GM10266 (cell line): ENCODE measurements at regions not wholly inside any gene's neighbourhood (a gene's known extent, or its start where the extent isn't known, plus 50 kb on each side); places are given as distances from the start of the nearest gene placed in this dataset.
"Not testable (repeated sequence)": the region's sequence is repeated elsewhere in the genome, so short reads cannot be mapped to it uniquely, and the experiment has no call there.

Experiments used
- DNase-seq: peaks from one replicate; pipeline ENCODE4 v3.0.0; 2012; ENCODE audit errors: extremely low spot score
- CTCF ChIP-seq: IDR thresholded peaks from 2 replicates; pipeline ENCODE4 v1.5.1; 2012; ENCODE audit warnings: mild to moderate bottlenecking, low read depth; ENCODE audit not compliant: control insufficient read depth, insufficient read depth; ENCODE audit errors: missing control alignments

- DNase-seq, result no peak
- TF ChIP-seq CTCF, result no peak
Measured at GRCh38 chr13:65926750-65927171, 1303.4 kb downstream of the PCDH9 start.

- not testable (repeated sequence) for DNase-seq
Measured at GRCh38 chr13:65922846-65923245, 1307.3 kb downstream of the PCDH9 start.

GRCh38 chr13:65921933-65922332 lies 1308.2 kb downstream of the PCDH9 start:
- no peak for DNase-seq
- TF ChIP-seq CTCF, result no peak

GRCh38 chr13:65917731-65918130 lies 1312.4 kb downstream of the PCDH9 start:
- DNase-seq, result no peak
- no peak for TF ChIP-seq CTCF

- no peak for TF ChIP-seq CTCF
- no peak for DNase-seq
Measured at GRCh38 chr13:65915195-65915594, 1314.9 kb downstream of the PCDH9 start.

- no peak for TF ChIP-seq CTCF
- DNase-seq, result no peak
Measured at GRCh38 chr13:65914716-65915115, 1315.4 kb downstream of the PCDH9 start.

- no peak for DNase-seq
- TF ChIP-seq CTCF, result no peak
Measured at GRCh38 chr13:65913173-65913572, 1317.0 kb downstream of the PCDH9 start.

- DNase-seq, result no peak
- TF ChIP-seq CTCF, result no peak
Measured at GRCh38 chr13:65912516-65912915, 1317.6 kb downstream of the PCDH9 start.
